ENCODE measurements at regions not wholly inside any gene's neighbourhood (a gene's known extent, or its start where the extent isn't known, plus 50 kb on each side); places are given as distances from the start of the nearest gene placed in this dataset.

GRCh38 chr6:15770347-15771143, 107.7 kb upstream of the DTNBP1 start:
- Histone ChIP-seq H3K79me2 (ENCODE audit: control insufficient read depth, low read length) (no peaks in the 10 kb centered on the region), H3K27ac (ENCODE audit: low read depth, low read length) (no peak overlapping the region), H3K27me3 (ENCODE audit: control insufficient read depth, low read length) (peaks cover 4% of the 10 kb centered on the region), H3K36me3 (ENCODE audit: control insufficient read depth, low read length) (no peaks in the 10 kb centered on the region), H3K4me2 (ENCODE audit: low read length) (no peak overlapping the region), H4K20me1 (ENCODE audit: control insufficient read depth, insufficient read depth, low read depth, low read length) (no peaks in the 10 kb centered on the region), H3K9me2 (replicated peaks; ENCODE audit: control insufficient read depth, low read length) (no peaks in the 10 kb centered on the region), H3K4me1 (ENCODE audit: control insufficient read depth, low read length) (no peaks in the 10 kb centered on the region), H3K9me3 (ENCODE audit: control insufficient read depth, insufficient read depth, low read length) (no peaks in the 10 kb centered on the region), H3K4me3 (ENCODE audit: low read length) (no peak overlapping the region), H3F3A (ENCODE audit: control insufficient read depth, insufficient read depth) (no peaks in the 10 kb centered on the region)
- no peak for TF ChIP-seq EZH2phosphoT487 (IDR thresholded peaks at IDR 0.05; ENCODE audit: borderline replicate concordance, low read length)
- TF ChIP-seq, protein P1, sequence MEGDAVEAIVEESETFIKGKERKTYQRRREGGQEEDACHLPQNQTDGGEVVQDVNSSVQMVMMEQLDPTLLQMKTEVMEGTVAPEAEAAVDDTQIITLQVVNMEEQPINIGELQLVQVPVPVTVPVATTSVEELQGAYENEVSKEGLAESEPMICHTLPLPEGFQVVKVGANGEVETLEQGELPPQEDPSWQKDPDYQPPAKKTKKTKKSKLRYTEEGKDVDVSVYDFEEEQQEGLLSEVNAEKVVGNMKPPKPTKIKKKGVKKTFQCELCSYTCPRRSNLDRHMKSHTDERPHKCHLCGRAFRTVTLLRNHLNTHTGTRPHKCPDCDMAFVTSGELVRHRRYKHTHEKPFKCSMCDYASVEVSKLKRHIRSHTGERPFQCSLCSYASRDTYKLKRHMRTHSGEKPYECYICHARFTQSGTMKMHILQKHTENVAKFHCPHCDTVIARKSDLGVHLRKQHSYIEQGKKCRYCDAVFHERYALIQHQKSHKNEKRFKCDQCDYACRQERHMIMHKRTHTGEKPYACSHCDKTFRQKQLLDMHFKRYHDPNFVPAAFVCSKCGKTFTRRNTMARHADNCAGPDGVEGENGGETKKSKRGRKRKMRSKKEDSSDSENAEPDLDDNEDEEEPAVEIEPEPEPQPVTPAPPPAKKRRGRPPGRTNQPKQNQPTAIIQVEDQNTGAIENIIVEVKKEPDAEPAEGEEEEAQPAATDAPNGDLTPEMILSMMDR (IDR thresholded peaks at IDR 0.05; ENCODE audit: low read depth, low read length, poor library complexity, severe bottlenecking), result no peak

DNA sequence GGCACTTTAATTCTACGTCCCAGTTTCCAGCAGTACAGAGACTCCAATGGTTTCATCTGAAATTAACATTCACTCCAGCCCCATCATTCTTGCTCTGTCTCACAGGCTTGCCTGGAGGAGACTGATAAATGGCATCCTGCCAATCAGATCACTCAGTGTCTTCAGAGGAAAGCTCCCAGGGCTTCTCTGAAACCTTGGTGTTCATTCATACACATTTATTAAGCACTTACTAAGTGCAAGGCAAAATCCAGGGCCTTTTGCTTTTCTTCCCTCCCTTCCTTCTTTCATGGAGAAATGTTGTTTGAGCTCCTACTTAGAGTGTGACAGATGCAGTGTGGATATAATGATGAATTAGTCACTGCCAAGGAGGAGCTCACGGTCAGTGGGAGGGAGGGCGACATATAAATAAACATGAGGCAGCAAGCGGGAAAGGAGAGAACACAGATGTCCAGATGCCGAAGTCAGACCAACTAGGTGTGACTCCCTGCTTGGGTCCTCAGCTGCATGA, 106.7 kb upstream of the DTNBP1 start:
- no peaks in the 10 kb centered on the region for H4K20me1 ChIP-seq (ENCODE audit: control insufficient read depth, insufficient read depth, low read depth, low read length)
- H3K9me2 ChIP-seq (replicated peaks; ENCODE audit: control insufficient read depth, low read length), result no peaks in the 10 kb centered on the region
- H3K27me3 ChIP-seq (ENCODE audit: control insufficient read depth, low read length), result peaks cover 3% of the 10 kb centered on the region; the same call in 1 of the 2 replicates
- no peaks in the 10 kb centered on the region for H3K4me1 ChIP-seq (ENCODE audit: control insufficient read depth, low read length)
- no peaks in the 10 kb centered on the region for H3F3A ChIP-seq (ENCODE audit: control insufficient read depth, insufficient read depth)
- H3K36me3 ChIP-seq (ENCODE audit: control insufficient read depth, low read length), result no peaks in the 10 kb centered on the region
- H3K4me2 ChIP-seq (ENCODE audit: low read length), result no peak overlapping the region
- H3K79me2 ChIP-seq (ENCODE audit: control insufficient read depth, low read length), result no peaks in the 10 kb centered on the region
- H3K9me3 ChIP-seq (ENCODE audit: control insufficient read depth, insufficient read depth, low read length), result no peaks in the 10 kb centered on the region
- no peak overlapping the region for H3K4me3 ChIP-seq (ENCODE audit: low read length)
- no peak for TF ChIP-seq EZH2phosphoT487 (IDR thresholded peaks at IDR 0.05; ENCODE audit: borderline replicate concordance, low read length)
- TF ChIP-seq, protein P1 (IDR thresholded peaks at IDR 0.05; ENCODE audit: low read depth, low read length, poor library complexity, severe bottlenecking), result no peak
- H3K27ac ChIP-seq (ENCODE audit: low read depth, low read length), result no peak overlapping the region

DNA sequence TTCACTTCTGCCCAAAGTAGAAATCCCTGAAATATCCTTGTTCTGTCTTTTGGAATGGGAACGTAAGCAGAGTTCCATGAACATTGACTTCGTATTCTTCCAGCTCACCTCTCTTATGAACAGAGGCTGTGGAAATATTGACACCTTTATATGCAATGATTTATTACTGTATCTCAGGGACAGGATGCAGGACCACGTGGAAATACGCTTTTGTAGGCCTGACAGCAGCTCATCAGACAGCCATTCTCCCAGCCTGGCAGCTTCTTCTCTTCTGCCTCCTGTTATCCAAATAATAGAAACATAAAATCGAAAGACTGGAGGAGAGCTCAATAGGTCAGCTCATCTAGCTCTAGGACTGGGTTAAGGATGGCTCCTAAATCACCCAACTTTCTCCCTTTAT, 106.2 kb upstream of the DTNBP1 start:
- Histone ChIP-seq H3K79me2 (ENCODE audit: control insufficient read depth, low read length) (no peaks in the 10 kb centered on the region), H4K20me1 (ENCODE audit: control insufficient read depth, insufficient read depth, low read depth, low read length) (no peaks in the 10 kb centered on the region), H3K9me3 (ENCODE audit: control insufficient read depth, insufficient read depth, low read length) (no peaks in the 10 kb centered on the region), H3K36me3 (ENCODE audit: control insufficient read depth, low read length) (no peaks in the 10 kb centered on the region), H3K9me2 (replicated peaks; ENCODE audit: control insufficient read depth, low read length) (no peaks in the 10 kb centered on the region), H3K4me1 (ENCODE audit: control insufficient read depth, low read length) (no peaks in the 10 kb centered on the region), H3K27me3 (ENCODE audit: control insufficient read depth, low read length) (peaks cover 3% of the 10 kb centered on the region; the same call in 1 of the 2 replicates), H3K27ac (ENCODE audit: low read depth, low read length) (no peak overlapping the region), H3F3A (ENCODE audit: control insufficient read depth, insufficient read depth) (no peaks in the 10 kb centered on the region), H3K4me3 (ENCODE audit: low read length) (no peak overlapping the region), H3K4me2 (ENCODE audit: low read length) (no peak overlapping the region)
- TF ChIP-seq, protein P1 (IDR thresholded peaks at IDR 0.05; ENCODE audit: low read depth, low read length, poor library complexity, severe bottlenecking), result no peak
- TF ChIP-seq EZH2phosphoT487 (IDR thresholded peaks at IDR 0.05; ENCODE audit: borderline replicate concordance, low read length), result no peak

Measured in DOHH2 (cell line).